Esophagus muscularis mucosa (tissue), 4 donors: ENCODE measurements at regions not wholly inside any gene's neighbourhood (a gene's known extent, or its start where the extent isn't known, plus 50 kb on each side); places are given as distances from the start of the nearest gene placed in this dataset.

Source experiments
- DNase-seq: peaks from one replicate; pipeline ENCODE4 v3.0.0-alpha.2; 2017; ENCODE audit errors: extremely low spot score
- H3K27ac ChIP-seq, 4 donors: fragments of 200-600 bp; sonication (generic); replicated peaks in 1 of 4; 1 replicate in 3 of 4; 2 replicates in 1 of 4; pipeline ENCODE4 v1.5.1; 2016 to 2019; ENCODE audit warnings: mild to moderate bottlenecking in 1 of 4
- H3K27me3 ChIP-seq, 4 donors: fragments of 200-600 bp; sonication (generic); one replicate each; pipeline versions ENCODE4 v1.5.1 to v1.6.0; 2016 to 2019
- H3K36me3 ChIP-seq, 4 donors: fragments of 200-600 bp; sonication (generic); one replicate each; pipeline ENCODE4 v1.5.1; 2016 to 2019
- H3K4me1 ChIP-seq, 4 donors: fragments of 200-600 bp; sonication (generic); one replicate each; pipeline ENCODE4 v1.5.1; 2016 to 2019
- H3K4me3 ChIP-seq, 4 donors: fragments of 200-600 bp; sonication (generic); 1 replicate in 2 of 4; 2 replicates in 2 of 4; pipeline ENCODE4 v1.5.1; 2016 to 2019; ENCODE audit warnings: mild to moderate bottlenecking in 4 of 4, moderate library complexity in 1 of 4
- H3K9me3 ChIP-seq, 4 donors: fragments of 200-600 bp; sonication (generic); 1 replicate in 3 of 4; 2 replicates in 1 of 4; pipeline ENCODE4 v1.5.1; 2016 to 2019
- CTCF ChIP-seq, 3 experiments: fragments of 200-600 bp in 2 of 3; fragments of 450-650 bp in 1 of 3; sonication (generic) in 2 of 3; IDR thresholded peaks; one replicate each; pipeline ENCODE4 v1.5.1; 2017 to 2019; ENCODE audit warnings: antibody characterized with exemption in 3 of 3, mild to moderate bottlenecking in 2 of 3, moderate library complexity in 1 of 3
- EP300 ChIP-seq: sonication (generic); formaldehyde crosslinking; IDR thresholded peaks from one replicate; pipeline ENCODE4 v1.6.1; 2017; ENCODE audit warnings: antibody characterized with exemption
- POLR2A ChIP-seq: fragments of 450-650 bp; IDR thresholded peaks from one replicate; pipeline ENCODE4 v1.6.1; 2017; ENCODE audit warnings: antibody characterized with exemption, moderate library complexity, mild to moderate bottlenecking, low read depth
- POLR2AphosphoS5 ChIP-seq, 2 donors: sonication (generic); formaldehyde crosslinking; IDR thresholded peaks; one replicate each; pipeline ENCODE4 v1.6.1; 2017; ENCODE audit warnings: antibody characterized with exemption in 2 of 2
- WGBS: methylation state at CpG from one replicate; pipeline ENCODE4 v1.1.5; 2018; 5-methylcytosine and 5-hydroxymethylcytosine counted together
- intact Hi-C: fragments of 100-400 bp; cut with DNase I; formaldehyde crosslinking; loops from one replicate; pipeline ENCODE4 v1.15.1; 2023

GRCh38 chr15:95182091-95182490 lies 950.7 kb downstream of the MCTP2 start:
- no peaks in the 10 kb centered on the region for H3K36me3 ChIP-seq
- H3K27me3 ChIP-seq: no peaks in the 10 kb centered on the region
- intact Hi-C loops: no loop called here
- H3K27ac ChIP-seq: no peak overlapping the region
- H3K4me1 ChIP-seq: no peaks in the 10 kb centered on the region
- TF ChIP-seq CTCF (IDR thresholded peaks at IDR 0.05) (no peak), POLR2A (no peak), POLR2AphosphoS5 (IDR thresholded peaks at IDR 0.05) (no peak), EP300 (no peak)
- DNase-seq: no peak
- H3K4me3 ChIP-seq: no peak overlapping the region
- H3K9me3 ChIP-seq: peaks cover 0 to 15% (median 3%) of the 10 kb centered on the region in 4 donors
- WGBS: 97% methylated on average over 1 of the region's 1 CpG

- Histone ChIP-seq H3K4me1 (no peaks in the 10 kb centered on the region), H3K27me3 (no peaks in the 10 kb centered on the region), H3K27ac (no peak overlapping the region), H3K9me3 (no peaks in the 10 kb centered on the region), H3K4me3 (no peak overlapping the region), H3K36me3 (no peaks in the 10 kb centered on the region)
- no peak for DNase-seq
- intact Hi-C loops: no loop called here
- TF ChIP-seq EP300: no peak
- TF ChIP-seq CTCF (IDR thresholded peaks at IDR 0.05): no peak
- TF ChIP-seq POLR2A: no peak
- no peak for TF ChIP-seq POLR2AphosphoS5 (IDR thresholded peaks at IDR 0.05)
Observed at GRCh38 chr15:95192923-95193322, 961.6 kb downstream of the MCTP2 start.

GRCh38 chr15:95194746-95195145 lies 963.4 kb downstream of the MCTP2 start:
- Histone ChIP-seq H3K4me3 (no peak overlapping the region), H3K4me1 (no peaks in the 10 kb centered on the region), H3K36me3 (no peaks in the 10 kb centered on the region), H3K27me3 (no peaks in the 10 kb centered on the region), H3K9me3 (no peaks in the 10 kb centered on the region), H3K27ac (no peak overlapping the region)
- WGBS: 97% methylated on average over 3 of the region's 3 CpGs
- intact Hi-C loops: no loop called here
- TF ChIP-seq CTCF (IDR thresholded peaks at IDR 0.05): no peak
- TF ChIP-seq EP300: no peak
- no peak for TF ChIP-seq POLR2A
- no peak for TF ChIP-seq POLR2AphosphoS5 (IDR thresholded peaks at IDR 0.05)
- no peak for DNase-seq

- Histone ChIP-seq H3K27ac (no peak overlapping the region), H3K27me3 (no peaks in the 10 kb centered on the region), H3K9me3 (peaks cover 0 to 10% (median 1%) of the 10 kb centered on the region in 4 donors), H3K4me1 (no peaks in the 10 kb centered on the region), H3K36me3 (no peaks in the 10 kb centered on the region), H3K4me3 (no peak overlapping the region)
- intact Hi-C loops: no loop called here
- TF ChIP-seq POLR2AphosphoS5 (IDR thresholded peaks at IDR 0.05) (no peak), POLR2A (no peak), EP300 (no peak), CTCF (IDR thresholded peaks at IDR 0.05) (no peak)
- WGBS: 56% methylated on average over 17 of the region's 17 CpGs
- no peak for DNase-seq
Observed at GRCh38 chr15:95196176-95196915, 965.0 kb downstream of the MCTP2 start.
